GM23338 (cell line): ENCODE measurements at regions not wholly inside any gene's neighbourhood (a gene's known extent, or its start where the extent isn't known, plus 50 kb on each side); places are given as distances from the start of the nearest gene placed in this dataset.

Experiments used
- ATAC-seq: fragments of 200-7000 bp; cut with Tn5 transposase; 3 replicates; pipeline ENCODE4 v1.9.1; 2020
- DNase-seq: peaks from one replicate; pipeline ENCODE4 v3.0.0-alpha.2; 2015; ENCODE audit warnings: low spot score
- H2AFZ ChIP-seq: fragments of 200-600 bp; sonication (generic); 2 replicates; pipeline ENCODE4 v1.8.0; 2016; ENCODE audit warnings: antibody characterized with exemption, mild to moderate bottlenecking, moderate library complexity
- H3F3A ChIP-seq: fragments of 200-600 bp; sonication (generic); replicated peaks from 2 replicates; pipeline ENCODE4 v1.8.0; 2017; ENCODE audit warnings: antibody characterized with exemption, mixed run types, low read depth
- H3K27ac ChIP-seq: fragments of 200-600 bp; sonication (generic); 2 replicates; pipeline ENCODE4 v1.6.1; 2016; ENCODE audit warnings: low read depth
- H3K27me3 ChIP-seq: fragments of 200-600 bp; sonication (generic); 2 replicates; pipeline ENCODE4 v1.8.0; 2016; ENCODE audit warnings: mild to moderate bottlenecking, mixed run types, moderate library complexity; ENCODE audit not compliant: insufficient read depth
- H3K36me3 ChIP-seq: fragments of 200-600 bp; sonication (generic); 2 replicates; pipeline ENCODE4 v1.8.0; 2016; ENCODE audit warnings: mild to moderate bottlenecking; ENCODE audit not compliant: insufficient read depth
- H3K4me1 ChIP-seq: fragments of 200-600 bp; sonication (generic); 2 replicates; pipeline ENCODE4 v1.8.0; 2016; ENCODE audit warnings: mild to moderate bottlenecking, moderate library complexity; ENCODE audit not compliant: insufficient read depth
- H3K4me2 ChIP-seq: fragments of 200-600 bp; sonication (generic); 2 replicates; pipeline ENCODE4 v1.7.1; 2017; ENCODE audit warnings: mixed run types
- H3K4me3 ChIP-seq: fragments of 200-600 bp; sonication (generic); 2 replicates; pipeline ENCODE4 v1.6.1; 2016; ENCODE audit warnings: mixed run types
- H3K79me2 ChIP-seq: fragments of 200-600 bp; sonication (generic); replicated peaks from 2 replicates; pipeline ENCODE4 v1.8.0; 2017; ENCODE audit warnings: mild to moderate bottlenecking; ENCODE audit not compliant: insufficient read depth
- H3K9me2 ChIP-seq: fragments of 200-600 bp; sonication (generic); 2 replicates; pipeline ENCODE4 v1.8.0; 2017; ENCODE audit not compliant: insufficient read depth
- H4K20me1 ChIP-seq: fragments of 200-600 bp; sonication (generic); replicated peaks from 2 replicates; pipeline ENCODE4 v1.8.0; 2017; ENCODE audit warnings: mild to moderate bottlenecking; ENCODE audit not compliant: insufficient read depth
- H3K27ac Mint-ChIP-seq: 2 replicates; pipeline ENCODE4 v1.8.0; 2020; ENCODE audit warnings: inconsistent platforms, mild to moderate bottlenecking, moderate library complexity, mixed read lengths
- H3K27me3 Mint-ChIP-seq: 3 replicates; pipeline ENCODE4 v1.8.0; 2022; ENCODE audit warnings: low read depth, mild to moderate bottlenecking, moderate library complexity, mixed read lengths, inconsistent platforms; ENCODE audit not compliant: insufficient read depth, poor library complexity
- H3K36me3 Mint-ChIP-seq: 3 replicates; pipeline ENCODE4 v1.8.0; 2021; ENCODE audit warnings: low read depth, mild to moderate bottlenecking, inconsistent platforms, moderate library complexity, mixed read lengths
- H3K4me1 Mint-ChIP-seq: 3 replicates; pipeline ENCODE4 v1.8.0; 2020; ENCODE audit warnings: mild to moderate bottlenecking, inconsistent platforms, mixed read lengths
- H3K4me3 Mint-ChIP-seq: 3 replicates; pipeline ENCODE4 v1.8.0; 2021; ENCODE audit warnings: moderate library complexity, mild to moderate bottlenecking, inconsistent platforms, mixed read lengths
- H3K9me3 Mint-ChIP-seq: 3 replicates; pipeline ENCODE4 v1.8.0; 2020; ENCODE audit warnings: moderate library complexity, mild to moderate bottlenecking, inconsistent platforms, mixed read lengths
- CREB1 ChIP-seq: fragments of 250-450 bp; sonication (Bioruptor Pico); IDR thresholded peaks from 2 replicates; pipeline ENCODE4 v1.5.0; 2020; ENCODE audit warnings: low read depth, mild to moderate bottlenecking, moderate library complexity
- EZH2 ChIP-seq: fragments of 200-600 bp; sonication (generic); IDR thresholded peaks from one replicate; pipeline ENCODE4 v1.8.0; 2017; ENCODE audit warnings: antibody characterized with exemption, mild to moderate bottlenecking, low read depth; ENCODE audit not compliant: unreplicated experiment
- EZH2phosphoT487 ChIP-seq: fragments of 200-600 bp; sonication (generic); IDR thresholded peaks from one replicate; pipeline ENCODE4 v1.8.1; 2018; ENCODE audit warnings: antibody characterized with exemption; ENCODE audit not compliant: unreplicated experiment
- JUNB ChIP-seq: IDR thresholded peaks from one replicate; pipeline ENCODE4 v1.6.1; 2016; ENCODE audit warnings: antibody characterized with exemption; ENCODE audit not compliant: unreplicated experiment
- NANOG ChIP-seq: IDR thresholded peaks from 2 replicates; pipeline ENCODE4 v1.6.1; 2016; ENCODE audit warnings: antibody characterized with exemption, borderline replicate concordance
- POLR2AphosphoS5 ChIP-seq: IDR thresholded peaks from 2 replicates; pipeline ENCODE4 v1.6.1; 2016; ENCODE audit warnings: antibody characterized with exemption, low read depth
- STAT1 ChIP-seq: IDR thresholded peaks from one replicate; pipeline ENCODE4 v1.6.1; 2016; ENCODE audit warnings: antibody characterized with exemption; ENCODE audit not compliant: unreplicated experiment
- ZNF114 ChIP-seq: fragments of 250-450 bp; sonication (Bioruptor Pico); IDR thresholded peaks from 2 replicates; pipeline ENCODE4 v1.5.0; 2020; ENCODE audit warnings: mild to moderate bottlenecking, moderate library complexity
- ZNF331 ChIP-seq: fragments of 250-450 bp; sonication (Bioruptor Pico); IDR thresholded peaks from 2 replicates; pipeline ENCODE4 v1.5.0; 2020; ENCODE audit warnings: low read depth, mild to moderate bottlenecking, moderate library complexity
- TF ChIP-seq, protein P1 (sequence below): fragments of 250-450 bp; sonication (Bioruptor Pico); IDR thresholded peaks from 2 replicates; pipeline ENCODE4 v1.5.0; 2020; ENCODE audit warnings: mild to moderate bottlenecking, moderate library complexity
- TF ChIP-seq, protein P2 (sequence below), 2 experiments: fragments of 200-600 bp in 1 of 2; sonication (generic) in 1 of 2; conservative IDR thresholded peaks; 2 replicates each; pipeline versions ENCODE4 v1.5.1 to v1.6.1; 2016 to 2017; ENCODE audit warnings: antibody characterized with exemption in 2 of 2, low read depth in 2 of 2, mild to moderate bottlenecking in 2 of 2, moderate library complexity in 1 of 2
- TF ChIP-seq, protein P3 (sequence below): IDR thresholded peaks from one replicate; pipeline ENCODE4 v1.6.1; 2018; ENCODE audit warnings: antibody characterized with exemption; ENCODE audit not compliant: unreplicated experiment
- TF ChIP-seq, protein P4 (sequence below): IDR thresholded peaks from 2 replicates; pipeline ENCODE4 v1.6.1; 2016; ENCODE audit warnings: antibody characterized with exemption

DNA sequence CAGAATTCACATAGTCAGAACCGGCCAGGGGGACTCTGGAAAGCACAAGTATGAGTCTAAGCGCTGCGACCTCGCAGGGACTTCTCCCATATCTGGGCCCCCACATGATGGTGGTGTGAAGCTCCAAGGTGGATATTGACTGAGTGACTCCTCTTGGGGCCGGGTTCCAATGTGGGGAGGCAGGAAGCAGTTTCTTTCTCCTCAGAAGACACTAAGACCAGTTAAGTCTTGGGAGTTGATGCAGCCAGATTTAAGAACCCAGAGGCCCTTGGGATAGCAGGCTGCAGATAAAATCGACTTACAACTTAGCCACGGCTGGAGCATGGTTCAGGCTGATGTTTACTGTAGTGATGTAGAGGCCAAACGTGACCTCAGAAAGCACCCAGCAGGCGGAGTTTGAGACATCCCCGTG, 55.4 kb upstream of the KLF13 start:
- H3K27ac Mint-ChIP-seq = no peak overlapping the region
- Histone ChIP-seq H3K4me2 (no peak overlapping the region), H3K36me3 (no peaks in the 10 kb centered on the region), H3K27ac (no peak overlapping the region), H3K4me3 (no peak overlapping the region), H3F3A (no peaks in the 10 kb centered on the region), H3K4me1 (no peaks in the 10 kb centered on the region; the same call in 1 of the 2 replicates), H3K9me2 (peaks cover 9% of the 10 kb centered on the region; the same call in 1 of the 2 replicates), H2AFZ (no peak overlapping the region), H3K27me3 (no peaks in the 10 kb centered on the region), H4K20me1 (no peaks in the 10 kb centered on the region), H3K79me2 (no peaks in the 10 kb centered on the region)
- ATAC-seq = no peak
- TF ChIP-seq EZH2 (no peak), JUNB (no peak), POLR2AphosphoS5 (no peak), ZNF331 (CRISPR knock-in tag) (no peak), ZNF114 (CRISPR knock-in tag) (no peak), STAT1 (no peak), NANOG (no peak), CREB1 (CRISPR knock-in tag) (no peak), EZH2phosphoT487 (no peak)
- TF ChIP-seq, protein P1, sequence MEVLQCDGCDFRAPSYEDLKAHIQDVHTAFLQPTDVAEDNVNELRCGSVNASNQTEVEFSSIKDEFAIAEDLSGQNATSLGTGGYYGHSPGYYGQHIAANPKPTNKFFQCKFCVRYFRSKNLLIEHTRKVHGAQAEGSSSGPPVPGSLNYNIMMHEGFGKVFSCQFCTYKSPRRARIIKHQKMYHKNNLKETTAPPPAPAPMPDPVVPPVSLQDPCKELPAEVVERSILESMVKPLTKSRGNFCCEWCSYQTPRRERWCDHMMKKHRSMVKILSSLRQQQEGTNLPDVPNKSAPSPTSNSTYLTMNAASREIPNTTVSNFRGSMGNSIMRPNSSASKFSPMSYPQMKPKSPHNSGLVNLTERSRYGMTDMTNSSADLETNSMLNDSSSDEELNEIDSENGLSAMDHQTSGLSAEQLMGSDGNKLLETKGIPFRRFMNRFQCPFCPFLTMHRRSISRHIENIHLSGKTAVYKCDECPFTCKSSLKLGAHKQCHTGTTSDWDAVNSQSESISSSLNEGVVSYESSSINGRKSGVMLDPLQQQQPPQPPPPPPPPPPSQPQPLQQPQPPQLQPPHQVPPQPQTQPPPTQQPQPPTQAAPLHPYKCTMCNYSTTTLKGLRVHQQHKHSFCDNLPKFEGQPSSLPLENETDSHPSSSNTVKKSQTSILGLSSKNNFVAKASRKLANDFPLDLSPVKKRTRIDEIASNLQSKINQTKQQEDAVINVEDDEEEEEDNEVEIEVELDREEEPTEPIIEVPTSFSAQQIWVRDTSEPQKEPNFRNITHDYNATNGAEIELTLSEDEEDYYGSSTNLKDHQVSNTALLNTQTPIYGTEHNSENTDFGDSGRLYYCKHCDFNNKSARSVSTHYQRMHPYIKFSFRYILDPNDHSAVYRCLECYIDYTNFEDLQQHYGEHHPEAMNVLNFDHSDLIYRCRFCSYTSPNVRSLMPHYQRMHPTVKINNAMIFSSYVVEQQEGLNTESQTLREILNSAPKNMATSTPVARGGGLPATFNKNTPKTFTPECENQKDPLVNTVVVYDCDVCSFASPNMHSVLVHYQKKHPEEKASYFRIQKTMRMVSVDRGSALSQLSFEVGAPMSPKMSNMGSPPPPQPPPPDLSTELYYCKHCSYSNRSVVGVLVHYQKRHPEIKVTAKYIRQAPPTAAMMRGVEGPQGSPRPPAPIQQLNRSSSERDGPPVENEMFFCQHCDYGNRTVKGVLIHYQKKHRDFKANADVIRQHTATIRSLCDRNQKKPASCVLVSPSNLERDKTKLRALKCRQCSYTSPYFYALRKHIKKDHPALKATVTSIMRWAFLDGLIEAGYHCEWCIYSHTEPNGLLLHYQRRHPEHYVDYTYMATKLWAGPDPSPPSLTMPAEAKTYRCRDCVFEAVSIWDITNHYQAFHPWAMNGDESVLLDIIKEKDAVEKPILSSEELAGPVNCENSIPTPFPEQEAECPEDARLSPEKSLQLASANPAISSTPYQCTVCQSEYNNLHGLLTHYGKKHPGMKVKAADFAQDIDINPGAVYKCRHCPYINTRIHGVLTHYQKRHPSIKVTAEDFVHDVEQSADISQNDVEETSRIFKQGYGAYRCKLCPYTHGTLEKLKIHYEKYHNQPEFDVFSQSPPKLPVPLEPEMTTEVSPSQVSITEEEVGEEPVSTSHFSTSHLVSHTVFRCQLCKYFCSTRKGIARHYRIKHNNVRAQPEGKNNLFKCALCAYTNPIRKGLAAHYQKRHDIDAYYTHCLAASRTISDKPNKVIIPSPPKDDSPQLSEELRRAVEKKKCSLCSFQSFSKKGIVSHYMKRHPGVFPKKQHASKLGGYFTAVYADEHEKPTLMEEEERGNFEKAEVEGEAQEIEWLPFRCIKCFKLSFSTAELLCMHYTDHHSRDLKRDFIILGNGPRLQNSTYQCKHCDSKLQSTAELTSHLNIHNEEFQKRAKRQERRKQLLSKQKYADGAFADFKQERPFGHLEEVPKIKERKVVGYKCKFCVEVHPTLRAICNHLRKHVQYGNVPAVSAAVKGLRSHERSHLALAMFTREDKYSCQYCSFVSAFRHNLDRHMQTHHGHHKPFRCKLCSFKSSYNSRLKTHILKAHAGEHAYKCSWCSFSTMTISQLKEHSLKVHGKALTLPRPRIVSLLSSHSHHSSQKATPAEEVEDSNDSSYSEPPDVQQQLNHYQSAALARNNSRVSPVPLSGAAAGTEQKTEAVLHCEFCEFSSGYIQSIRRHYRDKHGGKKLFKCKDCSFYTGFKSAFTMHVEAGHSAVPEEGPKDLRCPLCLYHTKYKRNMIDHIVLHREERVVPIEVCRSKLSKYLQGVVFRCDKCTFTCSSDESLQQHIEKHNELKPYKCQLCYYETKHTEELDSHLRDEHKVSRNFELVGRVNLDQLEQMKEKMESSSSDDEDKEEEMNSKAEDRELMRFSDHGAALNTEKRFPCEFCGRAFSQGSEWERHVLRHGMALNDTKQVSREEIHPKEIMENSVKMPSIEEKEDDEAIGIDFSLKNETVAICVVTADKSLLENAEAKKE (CRISPR knock-in tag) = no peak
- TF ChIP-seq, protein P2, sequence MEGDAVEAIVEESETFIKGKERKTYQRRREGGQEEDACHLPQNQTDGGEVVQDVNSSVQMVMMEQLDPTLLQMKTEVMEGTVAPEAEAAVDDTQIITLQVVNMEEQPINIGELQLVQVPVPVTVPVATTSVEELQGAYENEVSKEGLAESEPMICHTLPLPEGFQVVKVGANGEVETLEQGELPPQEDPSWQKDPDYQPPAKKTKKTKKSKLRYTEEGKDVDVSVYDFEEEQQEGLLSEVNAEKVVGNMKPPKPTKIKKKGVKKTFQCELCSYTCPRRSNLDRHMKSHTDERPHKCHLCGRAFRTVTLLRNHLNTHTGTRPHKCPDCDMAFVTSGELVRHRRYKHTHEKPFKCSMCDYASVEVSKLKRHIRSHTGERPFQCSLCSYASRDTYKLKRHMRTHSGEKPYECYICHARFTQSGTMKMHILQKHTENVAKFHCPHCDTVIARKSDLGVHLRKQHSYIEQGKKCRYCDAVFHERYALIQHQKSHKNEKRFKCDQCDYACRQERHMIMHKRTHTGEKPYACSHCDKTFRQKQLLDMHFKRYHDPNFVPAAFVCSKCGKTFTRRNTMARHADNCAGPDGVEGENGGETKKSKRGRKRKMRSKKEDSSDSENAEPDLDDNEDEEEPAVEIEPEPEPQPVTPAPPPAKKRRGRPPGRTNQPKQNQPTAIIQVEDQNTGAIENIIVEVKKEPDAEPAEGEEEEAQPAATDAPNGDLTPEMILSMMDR (conservative IDR thresholded peaks at IDR 0.05; ENCODE audit: low read depth in 2 of 2) = no peak
- TF ChIP-seq, protein P3, sequence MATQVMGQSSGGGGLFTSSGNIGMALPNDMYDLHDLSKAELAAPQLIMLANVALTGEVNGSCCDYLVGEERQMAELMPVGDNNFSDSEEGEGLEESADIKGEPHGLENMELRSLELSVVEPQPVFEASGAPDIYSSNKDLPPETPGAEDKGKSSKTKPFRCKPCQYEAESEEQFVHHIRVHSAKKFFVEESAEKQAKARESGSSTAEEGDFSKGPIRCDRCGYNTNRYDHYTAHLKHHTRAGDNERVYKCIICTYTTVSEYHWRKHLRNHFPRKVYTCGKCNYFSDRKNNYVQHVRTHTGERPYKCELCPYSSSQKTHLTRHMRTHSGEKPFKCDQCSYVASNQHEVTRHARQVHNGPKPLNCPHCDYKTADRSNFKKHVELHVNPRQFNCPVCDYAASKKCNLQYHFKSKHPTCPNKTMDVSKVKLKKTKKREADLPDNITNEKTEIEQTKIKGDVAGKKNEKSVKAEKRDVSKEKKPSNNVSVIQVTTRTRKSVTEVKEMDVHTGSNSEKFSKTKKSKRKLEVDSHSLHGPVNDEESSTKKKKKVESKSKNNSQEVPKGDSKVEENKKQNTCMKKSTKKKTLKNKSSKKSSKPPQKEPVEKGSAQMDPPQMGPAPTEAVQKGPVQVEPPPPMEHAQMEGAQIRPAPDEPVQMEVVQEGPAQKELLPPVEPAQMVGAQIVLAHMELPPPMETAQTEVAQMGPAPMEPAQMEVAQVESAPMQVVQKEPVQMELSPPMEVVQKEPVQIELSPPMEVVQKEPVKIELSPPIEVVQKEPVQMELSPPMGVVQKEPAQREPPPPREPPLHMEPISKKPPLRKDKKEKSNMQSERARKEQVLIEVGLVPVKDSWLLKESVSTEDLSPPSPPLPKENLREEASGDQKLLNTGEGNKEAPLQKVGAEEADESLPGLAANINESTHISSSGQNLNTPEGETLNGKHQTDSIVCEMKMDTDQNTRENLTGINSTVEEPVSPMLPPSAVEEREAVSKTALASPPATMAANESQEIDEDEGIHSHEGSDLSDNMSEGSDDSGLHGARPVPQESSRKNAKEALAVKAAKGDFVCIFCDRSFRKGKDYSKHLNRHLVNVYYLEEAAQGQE = no peak
- TF ChIP-seq, protein P4, sequence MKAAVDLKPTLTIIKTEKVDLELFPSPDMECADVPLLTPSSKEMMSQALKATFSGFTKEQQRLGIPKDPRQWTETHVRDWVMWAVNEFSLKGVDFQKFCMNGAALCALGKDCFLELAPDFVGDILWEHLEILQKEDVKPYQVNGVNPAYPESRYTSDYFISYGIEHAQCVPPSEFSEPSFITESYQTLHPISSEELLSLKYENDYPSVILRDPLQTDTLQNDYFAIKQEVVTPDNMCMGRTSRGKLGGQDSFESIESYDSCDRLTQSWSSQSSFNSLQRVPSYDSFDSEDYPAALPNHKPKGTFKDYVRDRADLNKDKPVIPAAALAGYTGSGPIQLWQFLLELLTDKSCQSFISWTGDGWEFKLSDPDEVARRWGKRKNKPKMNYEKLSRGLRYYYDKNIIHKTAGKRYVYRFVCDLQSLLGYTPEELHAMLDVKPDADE = no peak
- no peak for DNase-seq
- no peak overlapping the region for H3K4me3 Mint-ChIP-seq
- peaks cover 12% of the 10 kb centered on the region for H3K4me1 Mint-ChIP-seq
- H3K9me3 Mint-ChIP-seq = no peaks in the 10 kb centered on the region
- peaks cover 6% of the 10 kb centered on the region for H3K27me3 Mint-ChIP-seq
- no peaks in the 10 kb centered on the region for H3K36me3 Mint-ChIP-seq
